Neural progenitor cell (in vitro differentiated cells): ENCODE measurements at regions not wholly inside any gene's neighbourhood (a gene's known extent, or its start where the extent isn't known, plus 50 kb on each side); places are given as distances from the start of the nearest gene placed in this dataset.

Experiments used
- EZH2 ChIP-seq: fragments of 200-600 bp; sonication (generic); IDR thresholded peaks from 2 replicates; pipeline ENCODE4 v1.6.1; 2017; ENCODE audit warnings: antibody characterized with exemption, mild to moderate bottlenecking, moderate library complexity
- EZH2phosphoT487 ChIP-seq: fragments of 200-600 bp; sonication (generic); IDR thresholded peaks from 2 replicates; pipeline ENCODE4 v1.6.1; 2017; ENCODE audit warnings: antibody characterized with exemption
- TF ChIP-seq, protein P1 (sequence below): fragments of 200-600 bp; sonication (generic); IDR thresholded peaks from 2 replicates; pipeline ENCODE4 v1.5.1; 2017; ENCODE audit warnings: antibody characterized with exemption, mild to moderate bottlenecking

DNA sequence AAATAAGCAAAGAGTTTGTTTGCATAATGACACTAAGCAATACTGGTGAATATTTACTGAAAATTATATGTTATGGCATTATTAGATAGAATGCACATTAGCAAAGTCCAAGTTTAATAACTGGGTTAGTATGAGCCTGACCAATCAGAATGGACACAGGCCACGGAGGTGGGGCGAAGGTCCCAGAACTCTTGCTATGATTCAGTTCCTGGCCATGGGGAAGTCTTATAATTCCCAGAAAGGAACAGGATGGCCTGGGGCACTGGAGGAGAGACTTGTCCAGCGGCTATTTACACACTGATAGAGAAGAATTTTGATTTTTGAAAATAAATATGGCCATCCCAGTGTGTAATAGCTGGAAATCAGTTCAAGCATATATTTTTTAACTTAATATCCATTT lies 372.0 kb downstream of the EFNB2 start:
- TF ChIP-seq, protein P1, sequence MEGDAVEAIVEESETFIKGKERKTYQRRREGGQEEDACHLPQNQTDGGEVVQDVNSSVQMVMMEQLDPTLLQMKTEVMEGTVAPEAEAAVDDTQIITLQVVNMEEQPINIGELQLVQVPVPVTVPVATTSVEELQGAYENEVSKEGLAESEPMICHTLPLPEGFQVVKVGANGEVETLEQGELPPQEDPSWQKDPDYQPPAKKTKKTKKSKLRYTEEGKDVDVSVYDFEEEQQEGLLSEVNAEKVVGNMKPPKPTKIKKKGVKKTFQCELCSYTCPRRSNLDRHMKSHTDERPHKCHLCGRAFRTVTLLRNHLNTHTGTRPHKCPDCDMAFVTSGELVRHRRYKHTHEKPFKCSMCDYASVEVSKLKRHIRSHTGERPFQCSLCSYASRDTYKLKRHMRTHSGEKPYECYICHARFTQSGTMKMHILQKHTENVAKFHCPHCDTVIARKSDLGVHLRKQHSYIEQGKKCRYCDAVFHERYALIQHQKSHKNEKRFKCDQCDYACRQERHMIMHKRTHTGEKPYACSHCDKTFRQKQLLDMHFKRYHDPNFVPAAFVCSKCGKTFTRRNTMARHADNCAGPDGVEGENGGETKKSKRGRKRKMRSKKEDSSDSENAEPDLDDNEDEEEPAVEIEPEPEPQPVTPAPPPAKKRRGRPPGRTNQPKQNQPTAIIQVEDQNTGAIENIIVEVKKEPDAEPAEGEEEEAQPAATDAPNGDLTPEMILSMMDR: no peak
- TF ChIP-seq EZH2phosphoT487: no peak
- TF ChIP-seq EZH2: no peak
